IPS-NIHi11 (cell line): ENCODE measurements at regions not wholly inside any gene's neighbourhood (a gene's known extent, or its start where the extent isn't known, plus 50 kb on each side); places are given as distances from the start of the nearest gene placed in this dataset.

Experiments used
- DNase-seq: peaks from one replicate; pipeline ENCODE4 v3.0.0; 2012; ENCODE audit warnings: mixed read lengths, low spot score

GRCh38 chr20:57943950-57944349 is 234.1 kb upstream of the PMEPA1 start:
- no peak for DNase-seq

GRCh38 chr20:57943291-57943690 is 233.5 kb upstream of the PMEPA1 start:
- no peak for DNase-seq

GRCh38 chr20:57941604-57942381 is 232.0 kb upstream of the PMEPA1 start:
- DNase-seq, result no peak

- no peak for DNase-seq
Measured at GRCh38 chr20:57940868-57941522, 231.2 kb upstream of the PMEPA1 start.

GRCh38 chr20:57940376-57940775 is 230.6 kb upstream of the PMEPA1 start:
- no peak for DNase-seq

GRCh38 chr20:57939499-57939898 is 229.7 kb upstream of the PMEPA1 start:
- DNase-seq, result no peak

- DNase-seq, result no peak
Measured at GRCh38 chr20:57938158-57939108, 228.6 kb upstream of the PMEPA1 start.

GRCh38 chr20:57936636-57937385 is 227.0 kb upstream of the PMEPA1 start:
- no peak for DNase-seq

- DNase-seq, result no peak
Measured at GRCh38 chr20:57934913-57935312, 225.1 kb upstream of the PMEPA1 start.

- no peak for DNase-seq
Measured at GRCh38 chr20:57934007-57934805, 224.4 kb upstream of the PMEPA1 start.

- DNase-seq, result no peak
Measured at GRCh38 chr20:57932227-57932864, 222.5 kb upstream of the PMEPA1 start.

- DNase-seq, result no peak
Measured at GRCh38 chr20:57930351-57930750, 220.5 kb upstream of the PMEPA1 start.

GRCh38 chr20:57928181-57928967 is 218.6 kb upstream of the PMEPA1 start:
- no peak for DNase-seq

- no peak for DNase-seq
Measured at GRCh38 chr20:57927376-57927775, 217.6 kb upstream of the PMEPA1 start.

GRCh38 chr20:57922706-57923105 is 212.9 kb upstream of the PMEPA1 start:
- DNase-seq, result no peak

GRCh38 chr20:57922083-57922482 is 212.3 kb upstream of the PMEPA1 start:
- DNase-seq, result no peak

GRCh38 chr20:57921676-57922075 is 211.9 kb upstream of the PMEPA1 start:
- DNase-seq, result no peak

- DNase-seq, result no peak
Measured at GRCh38 chr20:57920971-57921370, 211.2 kb upstream of the PMEPA1 start.

GRCh38 chr20:57919049-57919448 is 209.2 kb upstream of the PMEPA1 start:
- no peak for DNase-seq

GRCh38 chr20:57918551-57918950 is 208.7 kb upstream of the PMEPA1 start:
- no peak for DNase-seq
